ENCODE measurements at regions not wholly inside any gene's neighbourhood (a gene's known extent, or its start where the extent isn't known, plus 50 kb on each side); places are given as distances from the start of the nearest gene placed in this dataset.

- no peak for TF ChIP-seq CREB1 (IDR thresholded peaks at IDR 0.05; ENCODE audit: low read depth)
- no peak for TF ChIP-seq RAD21 (IDR thresholded peaks at IDR 0.05; ENCODE audit: low read depth)
- TF ChIP-seq MAX (IDR thresholded peaks at IDR 0.05): no peak
- TF ChIP-seq CEBPB (IDR thresholded peaks at IDR 0.05): no peak
- no peak for TF ChIP-seq USF1 (IDR thresholded peaks at IDR 0.05)
- no peak for TF ChIP-seq EP300 (IDR thresholded peaks at IDR 0.05; ENCODE audit: borderline replicate concordance)
- no peak for TF ChIP-seq TEAD4 (IDR thresholded peaks at IDR 0.05)
- TF ChIP-seq NFIC (IDR thresholded peaks at IDR 0.05): no peak
- TF ChIP-seq TAF1 (IDR thresholded peaks at IDR 0.05; ENCODE audit: low read depth): no peak
- no peak for TF ChIP-seq EGR1 (IDR thresholded peaks at IDR 0.05)
- TF ChIP-seq YY1 (IDR thresholded peaks at IDR 0.05; ENCODE audit: low read depth): no peak
- no peak for TF ChIP-seq REST (IDR thresholded peaks at IDR 0.05; ENCODE audit: low read depth)
- TF ChIP-seq FOXM1 (IDR thresholded peaks at IDR 0.05; ENCODE audit: borderline replicate concordance, low read depth): no peak
- TF ChIP-seq ZBTB7A (IDR thresholded peaks at IDR 0.05; ENCODE audit: low read depth): no peak
Measured at GRCh38 chr11:104531894-104532293, 366.4 kb downstream of the CASP12 start.

- no peak for TF ChIP-seq TEAD4 (IDR thresholded peaks at IDR 0.05)
- TF ChIP-seq REST (IDR thresholded peaks at IDR 0.05; ENCODE audit: low read depth): no peak
- no peak for TF ChIP-seq CREB1 (IDR thresholded peaks at IDR 0.05; ENCODE audit: low read depth)
- peak; percentile 46; the same call in 1 of the 2 replicates for TF ChIP-seq RAD21 (IDR thresholded peaks at IDR 0.05; ENCODE audit: low read depth)
- TF ChIP-seq EP300 (IDR thresholded peaks at IDR 0.05; ENCODE audit: borderline replicate concordance): no peak
- TF ChIP-seq TCF12 (IDR thresholded peaks at IDR 0.05; ENCODE audit: low read depth): no peak
Measured at GRCh38 chr11:104531075-104531474, 367.1 kb upstream of the PDGFD start.

GRCh38 chr11:104529906-104530305 lies 366.0 kb upstream of the PDGFD start:
- no peak for TF ChIP-seq FOXM1 (IDR thresholded peaks at IDR 0.05; ENCODE audit: borderline replicate concordance, low read depth)
- TF ChIP-seq ZBTB7A (IDR thresholded peaks at IDR 0.05; ENCODE audit: low read depth): no peak

GRCh38 chr11:104529213-104529612 lies 365.3 kb upstream of the PDGFD start:
- TF ChIP-seq TAF1 (IDR thresholded peaks at IDR 0.05; ENCODE audit: low read depth) (no peak), TCF12 (IDR thresholded peaks at IDR 0.05; ENCODE audit: low read depth) (no peak), CREB1 (IDR thresholded peaks at IDR 0.05; ENCODE audit: low read depth) (no peak)

GRCh38 chr11:104526006-104526405 lies 362.1 kb upstream of the PDGFD start:
- no peak for TF ChIP-seq YY1 (IDR thresholded peaks at IDR 0.05; ENCODE audit: low read depth)
- no peak for TF ChIP-seq RAD21 (IDR thresholded peaks at IDR 0.05; ENCODE audit: low read depth)
- no peak for TF ChIP-seq USF1 (IDR thresholded peaks at IDR 0.05)

- TF ChIP-seq CREB1 (IDR thresholded peaks at IDR 0.05; ENCODE audit: low read depth) (no peak), YY1 (IDR thresholded peaks at IDR 0.05; ENCODE audit: low read depth) (no peak), EP300 (IDR thresholded peaks at IDR 0.05; ENCODE audit: borderline replicate concordance) (no peak), REST (IDR thresholded peaks at IDR 0.05; ENCODE audit: low read depth) (no peak), TAF1 (IDR thresholded peaks at IDR 0.05; ENCODE audit: low read depth) (no peak), RAD21 (IDR thresholded peaks at IDR 0.05; ENCODE audit: low read depth) (no peak), NFIC (IDR thresholded peaks at IDR 0.05) (no peak), TCF12 (IDR thresholded peaks at IDR 0.05; ENCODE audit: low read depth) (no peak), USF1 (IDR thresholded peaks at IDR 0.05) (no peak), CEBPB (IDR thresholded peaks at IDR 0.05) (no peak), ZBTB7A (IDR thresholded peaks at IDR 0.05; ENCODE audit: low read depth) (no peak), TEAD4 (IDR thresholded peaks at IDR 0.05) (no peak), FOXM1 (IDR thresholded peaks at IDR 0.05; ENCODE audit: borderline replicate concordance, low read depth) (no peak), EGR1 (IDR thresholded peaks at IDR 0.05) (no peak), MAX (IDR thresholded peaks at IDR 0.05) (no peak)
Measured at GRCh38 chr11:104525416-104525815, 361.5 kb upstream of the PDGFD start.
